HEK293T (cell line): ENCODE measurements at regions not wholly inside any gene's neighbourhood (a gene's known extent, or its start where the extent isn't known, plus 50 kb on each side); places are given as distances from the start of the nearest gene placed in this dataset.

Experiments used
- CTCF ChIA-PET: fragments of 350-600 bp; formaldehyde crosslinking; extraction: SDS; loops from one replicate; lab custom pipeline; 2021; ENCODE audit warnings: antibody characterized with exemption, inconsistent platforms; lab: Yijun Ruan, JAX
- POLR2A ChIA-PET: fragments of 350-600 bp; formaldehyde crosslinking; extraction: SDS; loops from one replicate; lab custom pipeline; 2020; ENCODE audit warnings: antibody characterized with exemption, inconsistent platforms; lab: Yijun Ruan, JAX
- DNase-seq: peaks from one replicate; pipeline ENCODE4 v3.0.0; 2012; ENCODE audit warnings: mixed read lengths; ENCODE audit errors: extremely low spot score
- ARNT ChIP-seq: fragments of 450-650 bp; IDR thresholded peaks from 2 replicates; pipeline ENCODE4 v1.6.1; 2017; ENCODE audit warnings: mild to moderate bottlenecking
- BHLHE40 ChIP-seq: fragments of 450-650 bp; IDR thresholded peaks from 2 replicates; pipeline ENCODE4 v1.6.1; 2016; ENCODE audit warnings: mild to moderate bottlenecking, moderate library complexity, borderline replicate concordance
- CTBP1 ChIP-seq: fragments of 450-650 bp; IDR thresholded peaks from 2 replicates; pipeline ENCODE4 v1.6.1; 2016; ENCODE audit warnings: borderline replicate concordance
- ELF4 ChIP-seq: fragments of 450-650 bp; IDR thresholded peaks from 2 replicates; pipeline ENCODE4 v1.6.1; 2017; ENCODE audit warnings: antibody characterized with exemption
- FOXA1 ChIP-seq: fragments of 450-650 bp; IDR thresholded peaks from 2 replicates; pipeline ENCODE4 v1.6.1; 2016; ENCODE audit warnings: mild to moderate bottlenecking
- FOXK2 ChIP-seq: fragments of 450-650 bp; IDR thresholded peaks from 2 replicates; pipeline ENCODE4 v1.6.1; 2016; ENCODE audit warnings: mild to moderate bottlenecking
- FOXM1 ChIP-seq: fragments of 450-650 bp; IDR thresholded peaks from 2 replicates; pipeline ENCODE4 v1.6.1; 2017; ENCODE audit warnings: mild to moderate bottlenecking, borderline replicate concordance
- HDGF ChIP-seq: fragments of 450-650 bp; IDR thresholded peaks from 2 replicates; pipeline ENCODE4 v1.6.1; 2017; ENCODE audit warnings: antibody characterized with exemption, borderline replicate concordance
- L3MBTL2 ChIP-seq: fragments of 450-650 bp; conservative IDR thresholded peaks from 2 replicates; pipeline ENCODE4 v1.6.1; 2016; ENCODE audit warnings: mild to moderate bottlenecking
- LEF1 ChIP-seq: fragments of 450-650 bp; IDR thresholded peaks from 2 replicates; pipeline ENCODE4 v1.6.1; 2017; ENCODE audit warnings: mild to moderate bottlenecking, borderline replicate concordance
- NFRKB ChIP-seq: fragments of 450-650 bp; IDR thresholded peaks from 2 replicates; pipeline ENCODE4 v1.6.1; 2016; ENCODE audit warnings: mild to moderate bottlenecking, moderate library complexity
- PKNOX1 ChIP-seq: fragments of 450-650 bp; IDR thresholded peaks from 2 replicates; pipeline ENCODE4 v1.6.1; 2016
- SP1 ChIP-seq: fragments of 450-650 bp; IDR thresholded peaks from 2 replicates; pipeline ENCODE4 v1.6.1; 2017
- SUZ12 ChIP-seq: fragments of 450-650 bp; IDR thresholded peaks from 2 replicates; pipeline ENCODE4 v1.6.1; 2016; ENCODE audit warnings: mild to moderate bottlenecking
- TARDBP ChIP-seq: fragments of 450-650 bp; IDR thresholded peaks from 2 replicates; pipeline ENCODE4 v1.6.1; 2016
- ZNF384 ChIP-seq: fragments of 450-650 bp; IDR thresholded peaks from 2 replicates; pipeline ENCODE4 v1.6.1; 2016

- POLR2A ChIA-PET: no interaction called here
- DNase-seq: no peak
- TF ChIP-seq ZNF384 (no peak), NFRKB (no peak), FOXK2 (no peak), L3MBTL2 (no peak), TARDBP (no peak), LEF1 (no peak), ARNT (no peak), PKNOX1 (no peak), SP1 (no peak), FOXA1 (no peak), FOXM1 (no peak), ELF4 (no peak), BHLHE40 (no peak)
- CTCF ChIA-PET: interaction anchor here (1.8 kb wide), 1 partner anchor 8 kb away, joined by 4 read pairs; no protein-coding TSS in a partner anchor
These were observed 95.4 kb upstream of the LIFR start for GRCh38 chr5:38651806-38652205.

DNA sequence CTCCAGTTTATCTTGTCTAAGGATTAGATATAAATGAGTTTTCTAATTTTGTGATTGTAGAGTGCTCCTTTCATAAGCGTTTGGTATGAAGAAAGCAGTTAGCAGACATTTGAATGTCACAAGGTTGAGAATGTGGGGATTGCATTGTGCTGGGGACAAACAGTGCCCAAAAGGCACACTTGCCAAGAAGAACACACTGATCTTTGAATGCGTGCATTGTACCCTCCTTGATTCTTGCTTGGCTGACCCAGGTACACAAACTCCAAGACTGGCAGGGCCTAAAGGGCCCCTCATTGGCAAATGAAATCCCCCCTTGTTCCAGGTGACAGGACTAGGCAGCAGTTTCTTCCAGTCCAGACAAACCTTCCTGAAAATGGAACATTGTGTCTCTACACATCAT, 96.9 kb upstream of the LIFR start:
- TF ChIP-seq L3MBTL2: no peak
- no peak for TF ChIP-seq FOXK2
- TF ChIP-seq PKNOX1: no peak
- no peak for TF ChIP-seq FOXM1
- TF ChIP-seq CTBP1: no peak
- TF ChIP-seq NFRKB: no peak
- CTCF ChIA-PET: no interaction called here
- POLR2A ChIA-PET: no interaction called here
- DNase-seq: no peak

GRCh38 chr5:38655691-38656090, 99.2 kb upstream of the LIFR start:
- DNase-seq: no peak
- TF ChIP-seq BHLHE40 (no peak), FOXM1 (no peak), CTBP1 (no peak), ELF4 (no peak), LEF1 (no peak), TARDBP (no peak), FOXK2 (no peak), HDGF (no peak), ARNT (no peak), PKNOX1 (no peak), ZNF384 (no peak), SP1 (no peak), FOXA1 (no peak), NFRKB (no peak), L3MBTL2 (no peak), SUZ12 (no peak)
- ChIA-PET CTCF (no interaction called here), POLR2A (no interaction called here)

DNA sequence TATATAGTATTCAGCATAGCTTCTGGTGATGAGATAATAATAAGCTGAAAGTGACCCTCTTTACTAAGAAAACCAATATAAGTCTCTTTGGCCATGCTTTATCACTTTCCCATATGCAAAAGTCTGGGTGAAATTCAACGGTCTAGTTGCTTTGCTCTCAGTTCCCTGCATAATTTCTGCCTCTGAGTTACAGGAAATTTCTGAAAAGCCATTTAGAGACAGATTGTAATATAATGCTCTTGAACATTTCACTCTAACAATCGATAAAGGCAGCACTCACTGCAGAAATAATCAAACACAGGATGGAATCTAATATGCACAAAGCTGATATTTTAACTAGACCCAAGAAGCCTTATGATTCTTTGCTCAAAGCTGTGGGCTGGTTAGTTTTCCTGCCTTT, 100.1 kb upstream of the LIFR start:
- ChIA-PET POLR2A (no interaction called here), CTCF (interaction anchor here (0.6 kb wide), 1 partner anchor 218 kb away, joined by 3 read pairs; no protein-coding TSS in a partner anchor)
- DNase-seq: no peak
- TF ChIP-seq TARDBP: no peak
- no peak for TF ChIP-seq L3MBTL2
- TF ChIP-seq HDGF: no peak
- no peak for TF ChIP-seq LEF1
- TF ChIP-seq ELF4: no peak
- TF ChIP-seq NFRKB: no peak
- TF ChIP-seq SP1: no peak
- TF ChIP-seq FOXM1: no peak
- TF ChIP-seq FOXA1: no peak
- no peak for TF ChIP-seq ZNF384
- TF ChIP-seq ARNT: no peak
- TF ChIP-seq CTBP1: no peak
- no peak for TF ChIP-seq SUZ12
- no peak for TF ChIP-seq FOXK2

GRCh38 chr5:38657020-38657419, 100.6 kb upstream of the LIFR start:
- ChIA-PET CTCF (interaction anchor here (0.6 kb wide), 1 partner anchor 219 kb away, joined by 3 read pairs; no protein-coding TSS in a partner anchor), POLR2A (no interaction called here)
- no peak for DNase-seq
- no peak for TF ChIP-seq ZNF384
- TF ChIP-seq FOXK2: no peak
- TF ChIP-seq ARNT: no peak
- TF ChIP-seq SP1: no peak
- TF ChIP-seq FOXM1: no peak
- TF ChIP-seq CTBP1: no peak
- no peak for TF ChIP-seq LEF1
- TF ChIP-seq FOXA1: no peak
- no peak for TF ChIP-seq SUZ12
- no peak for TF ChIP-seq TARDBP
- no peak for TF ChIP-seq HDGF
- no peak for TF ChIP-seq ELF4
- no peak for TF ChIP-seq L3MBTL2
- no peak for TF ChIP-seq PKNOX1
- no peak for TF ChIP-seq BHLHE40

GRCh38 chr5:38660194-38660668, 103.8 kb upstream of the LIFR start:
- no peak for TF ChIP-seq FOXA1
- TF ChIP-seq TARDBP: no peak
- no peak for TF ChIP-seq CTBP1
- TF ChIP-seq L3MBTL2: no peak; the same call in 1 of the 2 replicates
- TF ChIP-seq SP1: no peak
- no peak for TF ChIP-seq FOXM1
- no peak for TF ChIP-seq ELF4
- no peak for TF ChIP-seq ZNF384
- no peak for TF ChIP-seq HDGF
- TF ChIP-seq NFRKB: no peak
- TF ChIP-seq LEF1: no peak
- no peak for TF ChIP-seq FOXK2
- no peak for TF ChIP-seq SUZ12
- TF ChIP-seq PKNOX1: no peak
- DNase-seq: peak; percentile 63
- ChIA-PET POLR2A (interaction anchor here (0.7 to 1.4 kb wide), 14 partner anchors 9 to 1289 kb away, joined by 3 to 10 read pairs (median 4); partner anchors contain the start of genes LIFR and NUP155), CTCF (interaction anchor here (0.6 to 2.7 kb wide), 4 partner anchors 8 to 451 kb away, joined by 3 to 9 read pairs (median 4); no protein-coding TSS in a partner anchor)
